NB4 (cell line): ENCODE measurements at regions not wholly inside any gene's neighbourhood (a gene's known extent, or its start where the extent isn't known, plus 50 kb on each side); places are given as distances from the start of the nearest gene placed in this dataset.

Source experiments
- MAX ChIP-seq: IDR thresholded peaks from 2 replicates; pipeline ENCODE4 v1.6.1; 2011; ENCODE audit warnings: low read depth, low read length
- TF ChIP-seq, protein P1 (sequence below): IDR thresholded peaks from one replicate; pipeline ENCODE4 v1.5.1; 2012; ENCODE audit warnings: low read depth, low read length

- TF ChIP-seq MAX: no peak
- TF ChIP-seq, protein P1, sequence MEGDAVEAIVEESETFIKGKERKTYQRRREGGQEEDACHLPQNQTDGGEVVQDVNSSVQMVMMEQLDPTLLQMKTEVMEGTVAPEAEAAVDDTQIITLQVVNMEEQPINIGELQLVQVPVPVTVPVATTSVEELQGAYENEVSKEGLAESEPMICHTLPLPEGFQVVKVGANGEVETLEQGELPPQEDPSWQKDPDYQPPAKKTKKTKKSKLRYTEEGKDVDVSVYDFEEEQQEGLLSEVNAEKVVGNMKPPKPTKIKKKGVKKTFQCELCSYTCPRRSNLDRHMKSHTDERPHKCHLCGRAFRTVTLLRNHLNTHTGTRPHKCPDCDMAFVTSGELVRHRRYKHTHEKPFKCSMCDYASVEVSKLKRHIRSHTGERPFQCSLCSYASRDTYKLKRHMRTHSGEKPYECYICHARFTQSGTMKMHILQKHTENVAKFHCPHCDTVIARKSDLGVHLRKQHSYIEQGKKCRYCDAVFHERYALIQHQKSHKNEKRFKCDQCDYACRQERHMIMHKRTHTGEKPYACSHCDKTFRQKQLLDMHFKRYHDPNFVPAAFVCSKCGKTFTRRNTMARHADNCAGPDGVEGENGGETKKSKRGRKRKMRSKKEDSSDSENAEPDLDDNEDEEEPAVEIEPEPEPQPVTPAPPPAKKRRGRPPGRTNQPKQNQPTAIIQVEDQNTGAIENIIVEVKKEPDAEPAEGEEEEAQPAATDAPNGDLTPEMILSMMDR: no peak
Observed at GRCh38 chr12:58184212-58184611, 242.8 kb downstream of the ATP23 start.
